Tibial artery (tissue), 4 donors: ENCODE measurements at regions not wholly inside any gene's neighbourhood (a gene's known extent, or its start where the extent isn't known, plus 50 kb on each side); places are given as distances from the start of the nearest gene placed in this dataset.

Source experiments
- DNase-seq, 2 donors: peaks; one replicate each; pipeline ENCODE4 v3.0.0-alpha.2; 2019
- H3K27ac ChIP-seq, 2 donors: fragments of 200-600 bp; sonication (generic) in 1 of 2; 1 replicate in 1 of 2; 2 replicates in 1 of 2; pipeline ENCODE4 v1.5.1; 2018 to 2019; ENCODE audit warnings: mild to moderate bottlenecking in 1 of 2
- H3K27me3 ChIP-seq, 2 donors: fragments of 200-600 bp; sonication (generic) in 1 of 2; one replicate each; pipeline versions ENCODE4 v1.5.1 to v1.6.0; 2016 to 2019
- H3K36me3 ChIP-seq, 3 donors: fragments of 200-600 bp; sonication (generic) in 2 of 3; one replicate each; pipeline ENCODE4 v1.5.1; 2016 to 2019; ENCODE audit warnings: mild to moderate bottlenecking in 2 of 3
- H3K4me1 ChIP-seq, 4 donors: fragments of 200-600 bp; sonication (generic) in 2 of 4; 1 replicate in 3 of 4; 2 replicates in 1 of 4; pipeline ENCODE4 v1.5.1; 2016 to 2019
- H3K4me3 ChIP-seq, 2 donors: fragments of 200-600 bp; sonication (generic) in 1 of 2; 1 replicate in 1 of 2; 2 replicates in 1 of 2; pipeline ENCODE4 v1.5.1; 2018 to 2019; ENCODE audit warnings: mild to moderate bottlenecking in 2 of 2
- H3K9me3 ChIP-seq, 3 donors: fragments of 200-600 bp; sonication (generic) in 1 of 3; one replicate each; pipeline ENCODE4 v1.5.1; 2016 to 2019
- intact Hi-C: fragments of 100-400 bp; cut with DNase I; formaldehyde crosslinking; loops from one replicate; pipeline ENCODE4 v1.15.0; 2023; ENCODE audit warnings: low total_unique reads
- TF ChIP-seq, protein P1 (sequence below), 2 experiments: fragments of 200-600 bp in 1 of 2; fragments of 450-650 bp in 1 of 2; IDR thresholded peaks; one replicate each; pipeline ENCODE4 v1.5.1; 2017 to 2019; ENCODE audit warnings: antibody characterized with exemption in 2 of 2, mild to moderate bottlenecking in 1 of 2, moderate library complexity in 1 of 2

DNA sequence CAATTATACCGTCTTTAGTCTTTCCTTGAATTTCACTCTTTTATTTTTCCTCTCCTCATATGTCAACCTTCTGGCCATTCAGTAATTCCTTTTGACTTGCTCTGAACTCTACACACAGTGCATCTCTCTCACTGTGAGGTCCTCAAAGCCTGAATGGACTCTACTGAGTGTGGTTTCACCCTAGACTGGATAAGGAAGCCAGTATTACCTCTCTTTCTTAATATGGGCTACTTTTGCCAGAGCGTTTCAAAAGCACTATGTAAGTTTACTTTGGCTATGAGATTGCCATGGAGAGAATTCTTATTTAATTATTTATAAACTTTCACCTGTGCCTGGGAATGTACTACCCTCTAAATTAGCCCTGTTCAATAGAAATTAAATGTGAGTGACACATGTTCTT lies 343.5 kb upstream of the DDHD1 start:
- no peaks in the 10 kb centered on the region for H3K9me3 ChIP-seq
- H3K27me3 ChIP-seq: no peaks in the 10 kb centered on the region
- H3K4me3 ChIP-seq: no peak overlapping the region
- no peak for DNase-seq
- TF ChIP-seq, protein P1, sequence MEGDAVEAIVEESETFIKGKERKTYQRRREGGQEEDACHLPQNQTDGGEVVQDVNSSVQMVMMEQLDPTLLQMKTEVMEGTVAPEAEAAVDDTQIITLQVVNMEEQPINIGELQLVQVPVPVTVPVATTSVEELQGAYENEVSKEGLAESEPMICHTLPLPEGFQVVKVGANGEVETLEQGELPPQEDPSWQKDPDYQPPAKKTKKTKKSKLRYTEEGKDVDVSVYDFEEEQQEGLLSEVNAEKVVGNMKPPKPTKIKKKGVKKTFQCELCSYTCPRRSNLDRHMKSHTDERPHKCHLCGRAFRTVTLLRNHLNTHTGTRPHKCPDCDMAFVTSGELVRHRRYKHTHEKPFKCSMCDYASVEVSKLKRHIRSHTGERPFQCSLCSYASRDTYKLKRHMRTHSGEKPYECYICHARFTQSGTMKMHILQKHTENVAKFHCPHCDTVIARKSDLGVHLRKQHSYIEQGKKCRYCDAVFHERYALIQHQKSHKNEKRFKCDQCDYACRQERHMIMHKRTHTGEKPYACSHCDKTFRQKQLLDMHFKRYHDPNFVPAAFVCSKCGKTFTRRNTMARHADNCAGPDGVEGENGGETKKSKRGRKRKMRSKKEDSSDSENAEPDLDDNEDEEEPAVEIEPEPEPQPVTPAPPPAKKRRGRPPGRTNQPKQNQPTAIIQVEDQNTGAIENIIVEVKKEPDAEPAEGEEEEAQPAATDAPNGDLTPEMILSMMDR (IDR thresholded peaks at IDR 0.05): no peak
- no peaks in the 10 kb centered on the region for H3K36me3 ChIP-seq
- no peaks in the 10 kb centered on the region for H3K4me1 ChIP-seq
- H3K27ac ChIP-seq: no peak overlapping the region
- intact Hi-C loops: no loop called here

DNA sequence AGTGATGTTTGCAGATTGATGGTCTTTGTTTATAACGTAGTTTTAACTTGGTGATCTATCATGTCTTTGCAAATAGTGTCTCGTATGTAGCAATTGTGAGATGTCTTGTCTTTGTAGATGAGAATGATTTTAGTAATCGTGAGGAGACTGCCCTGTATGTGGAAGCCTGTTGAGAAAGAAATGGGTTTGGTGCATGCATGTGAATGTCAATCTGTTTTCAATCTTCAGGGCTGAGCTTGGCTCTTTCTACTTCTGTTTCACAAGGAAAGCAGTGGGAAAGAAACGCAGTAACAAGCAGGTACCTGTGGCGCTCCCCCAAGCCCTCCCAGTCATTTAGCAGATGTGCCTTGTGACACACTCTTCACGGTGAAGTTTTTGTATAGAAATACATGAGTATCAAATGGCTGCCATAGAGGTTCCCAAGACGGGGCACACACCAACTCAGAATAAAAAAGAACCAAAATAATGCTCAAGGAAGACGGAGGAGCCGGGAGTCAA lies 342.8 kb upstream of the DDHD1 start:
- no peaks in the 10 kb centered on the region for H3K9me3 ChIP-seq
- H3K4me1 ChIP-seq: no peaks in the 10 kb centered on the region
- no peak overlapping the region for H3K27ac ChIP-seq
- H3K27me3 ChIP-seq: no peaks in the 10 kb centered on the region
- DNase-seq: no peak
- no peaks in the 10 kb centered on the region for H3K36me3 ChIP-seq
- intact Hi-C loops: no loop called here
- TF ChIP-seq, protein P1 (IDR thresholded peaks at IDR 0.05): no peak
- no peak overlapping the region for H3K4me3 ChIP-seq

DNA sequence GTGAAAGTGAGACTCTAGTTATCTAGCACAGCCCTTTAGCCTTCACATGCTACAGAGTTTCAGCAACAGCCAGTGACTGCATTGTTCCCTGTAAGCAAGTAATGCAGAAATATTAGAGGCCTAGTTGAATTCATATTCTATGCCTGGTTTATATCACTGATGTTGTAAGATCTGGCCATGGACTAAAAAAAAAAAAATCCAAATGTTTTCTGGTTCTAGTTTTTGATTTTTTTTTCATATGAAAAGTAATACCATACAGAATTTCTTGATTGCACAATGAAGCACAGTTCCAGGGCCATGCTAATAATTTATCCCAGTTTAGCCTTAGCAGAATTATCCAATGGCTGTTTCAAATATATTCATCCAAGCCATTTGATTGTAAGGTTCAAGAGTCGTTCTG lies 341.5 kb upstream of the DDHD1 start:
- H3K4me3 ChIP-seq: no peak overlapping the region
- no peaks in the 10 kb centered on the region for H3K9me3 ChIP-seq
- no peak for DNase-seq
- H3K27me3 ChIP-seq: no peaks in the 10 kb centered on the region
- H3K27ac ChIP-seq: no peak overlapping the region
- H3K4me1 ChIP-seq: no peaks in the 10 kb centered on the region
- intact Hi-C loops: no loop called here
- no peaks in the 10 kb centered on the region for H3K36me3 ChIP-seq
- TF ChIP-seq, protein P1 (IDR thresholded peaks at IDR 0.05): no peak

DNA sequence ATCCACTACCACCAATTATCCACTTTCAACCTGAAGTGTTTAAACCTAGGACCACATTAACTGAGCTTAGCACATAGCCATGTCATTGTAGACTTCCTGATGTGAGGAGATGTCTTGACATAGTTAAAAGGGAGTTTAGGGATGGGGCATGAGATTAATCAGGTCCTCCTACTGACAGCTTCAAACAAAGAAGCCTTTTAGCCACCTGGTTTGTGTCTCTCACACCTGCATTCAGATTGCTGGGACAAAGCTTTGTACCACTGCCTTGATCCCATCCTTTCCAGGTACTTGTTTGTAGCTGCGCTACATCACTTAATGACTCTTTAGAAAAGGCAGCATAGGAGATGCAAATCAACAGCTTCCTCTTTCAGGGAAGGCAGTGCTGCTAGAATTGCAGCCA lies 340.7 kb upstream of the DDHD1 start:
- Histone ChIP-seq H3K27ac (no peak overlapping the region), H3K36me3 (no peaks in the 10 kb centered on the region)
- TF ChIP-seq, protein P1 (IDR thresholded peaks at IDR 0.05): no peak

DNA sequence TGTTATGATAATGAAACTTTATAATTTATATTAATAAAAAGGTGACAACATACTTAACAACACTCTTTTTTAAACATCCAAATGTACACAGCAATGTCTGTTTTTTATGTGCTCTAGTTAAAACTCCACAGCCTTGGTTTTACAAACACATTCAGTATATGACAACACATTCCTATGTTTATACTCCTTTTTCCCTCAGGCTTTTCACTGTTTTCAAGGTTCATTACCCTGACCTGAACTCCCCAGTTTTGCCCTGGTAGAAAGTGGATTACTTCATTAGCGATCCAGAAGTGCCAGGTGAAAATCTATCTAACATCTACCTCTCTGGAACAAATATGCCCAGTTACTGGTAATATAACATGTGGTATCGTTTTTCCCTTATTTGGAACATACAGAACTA lies 340.2 kb upstream of the DDHD1 start:
- Histone ChIP-seq H3K9me3 (no peaks in the 10 kb centered on the region), H3K36me3 (no peaks in the 10 kb centered on the region), H3K27ac (no peak overlapping the region), H3K27me3 (no peaks in the 10 kb centered on the region), H3K4me3 (no peak overlapping the region), H3K4me1 (no peaks in the 10 kb centered on the region)
- no peak for DNase-seq
- TF ChIP-seq, protein P1 (IDR thresholded peaks at IDR 0.05): no peak
- intact Hi-C loops: no loop called here

More for the DNA sequence above, 340.7 kb upstream of the DDHD1 start:
- DNase-seq: no peak
- Histone ChIP-seq H3K9me3 (no peaks in the 10 kb centered on the region), H3K4me3 (no peak overlapping the region), H3K4me1 (no peaks in the 10 kb centered on the region), H3K27me3 (no peaks in the 10 kb centered on the region)
- intact Hi-C loops: no loop called here

DNA sequence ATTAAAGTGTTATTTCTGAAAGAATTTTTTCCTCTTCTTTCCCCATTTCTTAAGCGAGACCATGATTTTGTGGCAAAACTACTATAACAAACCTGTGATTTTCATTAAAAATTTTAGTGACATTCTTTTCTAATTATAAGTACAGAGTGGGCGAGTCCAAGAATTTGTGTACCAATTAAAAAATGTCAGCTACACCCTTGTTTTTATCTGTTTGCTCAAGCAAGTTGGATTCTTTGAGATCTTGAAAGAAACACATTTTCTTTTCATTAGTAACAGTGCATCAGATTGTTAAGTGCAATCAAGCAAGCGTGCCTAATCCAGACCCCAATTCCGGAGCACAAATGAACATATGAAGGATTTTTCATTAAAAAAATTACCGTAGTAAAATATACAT lies 338.8 kb upstream of the DDHD1 start:
- DNase-seq: no peak
- no peaks in the 10 kb centered on the region for H3K9me3 ChIP-seq
- intact Hi-C loops: no loop called here
- H3K36me3 ChIP-seq: no peaks in the 10 kb centered on the region
- H3K27ac ChIP-seq: no peak overlapping the region
- no peak overlapping the region for H3K4me3 ChIP-seq
- H3K27me3 ChIP-seq: no peaks in the 10 kb centered on the region
- no peaks in the 10 kb centered on the region for H3K4me1 ChIP-seq
- TF ChIP-seq, protein P1 (IDR thresholded peaks at IDR 0.05): no peak
